CD4-positive, alpha-beta T cell (primary cell): ENCODE measurements at regions not wholly inside any gene's neighbourhood (a gene's known extent, or its start where the extent isn't known, plus 50 kb on each side); places are given as distances from the start of the nearest gene placed in this dataset.

Source experiments
- ATAC-seq: fragments of 200-7000 bp; cut with Tn5 transposase; one replicate; pipeline ENCODE4 v1.10.0; 2022; ENCODE audit warnings: mild to moderate bottlenecking; ENCODE audit not compliant: poor library complexity
- CTCF ChIA-PET: fragments of 350-600 bp; sonication (Branson Sonifier 250); formaldehyde crosslinking; loops from one replicate; lab custom pipeline; 2021; ENCODE audit warnings: antibody characterized with exemption, inconsistent platforms; lab: Charles Lee
- POLR2A ChIA-PET: fragments of 350-600 bp; sonication (Branson Sonifier 250); formaldehyde crosslinking; loops from one replicate; lab custom pipeline; 2021; ENCODE audit warnings: antibody characterized with exemption, inconsistent platforms; lab: Charles Lee
- DNase-seq, 14 experiments: peaks; one replicate each; pipeline ENCODE4 v3.0.0-alpha.2; 2013 to 2020; ENCODE audit warnings: mixed read lengths in 2 of 14
- H3K27ac ChIP-seq, 2 donors: one replicate each; pipeline versions ENCODE4 v1.5.1 to v1.7.0; 2013; ENCODE audit warnings: low read length in 2 of 2, low read depth in 1 of 2, mild to moderate bottlenecking in 1 of 2
- H3K27me3 ChIP-seq, 2 experiments: 1 replicate in 1 of 2; 2 replicates in 1 of 2; pipeline versions ENCODE4 v1.6.1 to v1.7.0; 2013; ENCODE audit warnings: low read length in 2 of 2, control low read depth in 1 of 2, mild to moderate bottlenecking in 1 of 2, moderate library complexity in 1 of 2; ENCODE audit not compliant: insufficient read depth in 2 of 2, control insufficient read depth in 1 of 2
- H3K36me3 ChIP-seq: one replicate; pipeline ENCODE4 v1.6.1; 2013; ENCODE audit warnings: low read length, control low read depth; ENCODE audit not compliant: insufficient read depth
- H3K4me1 ChIP-seq: one replicate; pipeline ENCODE4 v1.6.1; 2013; ENCODE audit warnings: low read length, control low read depth; ENCODE audit not compliant: insufficient read depth
- H3K4me3 ChIP-seq: one replicate; pipeline ENCODE4 v1.5.1; 2013; ENCODE audit warnings: mild to moderate bottlenecking, low read length, moderate library complexity
- H3K9me3 ChIP-seq, 2 experiments: 1 replicate in 1 of 2; 2 replicates in 1 of 2; pipeline versions ENCODE4 v1.6.1 to v1.7.0; 2013; ENCODE audit warnings: low read length in 2 of 2, mild to moderate bottlenecking in 2 of 2, control low read depth in 1 of 2, moderate library complexity in 1 of 2; ENCODE audit not compliant: control insufficient read depth in 1 of 2, insufficient read depth in 1 of 2
- H3K27ac Mint-ChIP-seq: one replicate; pipeline ENCODE4 v1.8.0; 2020; ENCODE audit warnings: mixed read lengths
- H3K27me3 Mint-ChIP-seq: one replicate; pipeline ENCODE4 v1.8.0; 2021; ENCODE audit warnings: mixed read lengths
- H3K36me3 Mint-ChIP-seq: one replicate; pipeline ENCODE4 v1.8.0; 2021; ENCODE audit warnings: low read depth, mixed read lengths
- H3K4me1 Mint-ChIP-seq: one replicate; pipeline ENCODE4 v1.8.0; 2021; ENCODE audit warnings: low read depth, mixed read lengths
- H3K4me3 Mint-ChIP-seq: one replicate; pipeline ENCODE4 v1.8.0; 2020; ENCODE audit warnings: mild to moderate bottlenecking, mixed read lengths
- H3K9me3 Mint-ChIP-seq: one replicate; pipeline ENCODE4 v1.8.0; 2020; ENCODE audit warnings: mixed read lengths
- intact Hi-C, 2 experiments: fragments of 100-400 bp; cut with DNase I in 1 of 2; cut with micrococcal nuclease in 1 of 2; formaldehyde crosslinking; loops; one replicate each; pipeline versions ENCODE4 v1.15.1 to v1.9.0; 2023 to 2025; cut with DNase I, micrococcal nuclease
- TF ChIP-seq, protein P1 (sequence below): fragments of 200-600 bp; IDR thresholded peaks from one replicate; pipeline ENCODE4 v1.8.0; 2022; ENCODE audit warnings: antibody characterized with exemption, mild to moderate bottlenecking

- H3K4me3 Mint-ChIP-seq, result no peak overlapping the region
- H3K27ac Mint-ChIP-seq, result no peak overlapping the region
- Histone ChIP-seq H3K27me3 (no peaks in the 10 kb centered on the region), H3K4me3 (no peak overlapping the region), H3K9me3 (peaks cover 0 to 4% of the 10 kb centered on the region in 2 experiments), H3K4me1 (no peaks in the 10 kb centered on the region), H3K27ac (no peak overlapping the region), H3K36me3 (no peaks in the 10 kb centered on the region)
- peaks cover 19% of the 10 kb centered on the region for H3K9me3 Mint-ChIP-seq
- ChIA-PET CTCF (no interaction called here), POLR2A (no interaction called here)
- H3K4me1 Mint-ChIP-seq, result no peaks in the 10 kb centered on the region
- DNase-seq (no peak), ATAC-seq (no peak)
- H3K36me3 Mint-ChIP-seq, result no peaks in the 10 kb centered on the region
- TF ChIP-seq, protein P1, sequence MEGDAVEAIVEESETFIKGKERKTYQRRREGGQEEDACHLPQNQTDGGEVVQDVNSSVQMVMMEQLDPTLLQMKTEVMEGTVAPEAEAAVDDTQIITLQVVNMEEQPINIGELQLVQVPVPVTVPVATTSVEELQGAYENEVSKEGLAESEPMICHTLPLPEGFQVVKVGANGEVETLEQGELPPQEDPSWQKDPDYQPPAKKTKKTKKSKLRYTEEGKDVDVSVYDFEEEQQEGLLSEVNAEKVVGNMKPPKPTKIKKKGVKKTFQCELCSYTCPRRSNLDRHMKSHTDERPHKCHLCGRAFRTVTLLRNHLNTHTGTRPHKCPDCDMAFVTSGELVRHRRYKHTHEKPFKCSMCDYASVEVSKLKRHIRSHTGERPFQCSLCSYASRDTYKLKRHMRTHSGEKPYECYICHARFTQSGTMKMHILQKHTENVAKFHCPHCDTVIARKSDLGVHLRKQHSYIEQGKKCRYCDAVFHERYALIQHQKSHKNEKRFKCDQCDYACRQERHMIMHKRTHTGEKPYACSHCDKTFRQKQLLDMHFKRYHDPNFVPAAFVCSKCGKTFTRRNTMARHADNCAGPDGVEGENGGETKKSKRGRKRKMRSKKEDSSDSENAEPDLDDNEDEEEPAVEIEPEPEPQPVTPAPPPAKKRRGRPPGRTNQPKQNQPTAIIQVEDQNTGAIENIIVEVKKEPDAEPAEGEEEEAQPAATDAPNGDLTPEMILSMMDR, result no peak
- no peaks in the 10 kb centered on the region for H3K27me3 Mint-ChIP-seq
- intact Hi-C loops, result no loop called here
Observed at GRCh38 chr4:18942874-18943273, 921.3 kb upstream of the LCORL start.

- H3K27ac Mint-ChIP-seq, result no peak overlapping the region
- H3K9me3 ChIP-seq, result no peaks in the 10 kb centered on the region
- POLR2A ChIA-PET, result no interaction called here
- no peaks in the 10 kb centered on the region for H3K27me3 ChIP-seq
- no peak for ATAC-seq
- H3K4me3 Mint-ChIP-seq, result no peak overlapping the region
- H3K9me3 Mint-ChIP-seq, result peaks cover 18% of the 10 kb centered on the region
- no peaks in the 10 kb centered on the region for H3K4me1 Mint-ChIP-seq
- TF ChIP-seq, protein P1, result no peak
- CTCF ChIA-PET, result no interaction called here
- H3K4me3 ChIP-seq, result no peak overlapping the region
- H3K27ac ChIP-seq, result no peak overlapping the region
- no peaks in the 10 kb centered on the region for H3K27me3 Mint-ChIP-seq
- H3K36me3 Mint-ChIP-seq, result no peaks in the 10 kb centered on the region
- no peak for DNase-seq
- intact Hi-C loops, result no loop called here
- no peaks in the 10 kb centered on the region for H3K36me3 ChIP-seq
- no peaks in the 10 kb centered on the region for H3K4me1 ChIP-seq
Observed at GRCh38 chr4:18938343-18939099, 917.0 kb upstream of the LCORL start.

GRCh38 chr4:18937746-18938145, 916.2 kb upstream of the LCORL start:
- Histone ChIP-seq H3K4me1 (no peaks in the 10 kb centered on the region), H3K9me3 (no peaks in the 10 kb centered on the region), H3K36me3 (no peaks in the 10 kb centered on the region), H3K27ac (no peak overlapping the region), H3K27me3 (no peaks in the 10 kb centered on the region), H3K4me3 (no peak overlapping the region)
- Mint-ChIP-seq H3K4me1 (no peaks in the 10 kb centered on the region), H3K27ac (no peak overlapping the region), H3K9me3 (peaks cover 18% of the 10 kb centered on the region), H3K4me3 (no peak overlapping the region), H3K27me3 (no peaks in the 10 kb centered on the region), H3K36me3 (no peaks in the 10 kb centered on the region)
- ATAC-seq (no peak), DNase-seq (no peak)
- TF ChIP-seq, protein P1, result no peak
- intact Hi-C loops, result no loop called here
- ChIA-PET POLR2A (no interaction called here), CTCF (no interaction called here)
